Endothelial cell of umbilical vein (primary cell): ENCODE measurements at regions not wholly inside any gene's neighbourhood (a gene's known extent, or its start where the extent isn't known, plus 50 kb on each side); places are given as distances from the start of the nearest gene placed in this dataset.

Source experiments
- BruUV-seq: library from RNA; stranded (reverse); fragments of 400-500 nt; replicated peaks from 2 replicates; lab custom pipeline; 2021; lab: Mats Ljungman, UMichigan
- CTCF ChIA-PET: fragments of 300-600, 350-600 bp; sonication (Branson Sonifier 250); formaldehyde crosslinking; loops from one replicate; lab custom pipeline; 2021; ENCODE audit warnings: antibody characterized with exemption, inconsistent platforms; lab: Charles Lee
- POLR2A ChIA-PET: fragments of 300-600, 350-600 bp; sonication (Branson Sonifier 250); formaldehyde crosslinking; loops from one replicate; lab custom pipeline; 2021; ENCODE audit warnings: antibody characterized with exemption, inconsistent platforms; lab: Charles Lee
- DNase-seq: peaks from one replicate; pipeline ENCODE4 v3.0.0-alpha.2; 2011; ENCODE audit warnings: low read depth, low spot score
- FAIRE-seq: peaks from 2 replicates; lab custom pipeline; 2011; peaks lifted over from hg19 to GRCh38; lab: Jason Lieb, UNC
- H2AFZ ChIP-seq: 2 replicates; pipeline ENCODE4 v1.6.0; 2012; ENCODE audit warnings: low read depth, low read length, control low read depth, inconsistent platforms
- H3K27ac ChIP-seq: 2 replicates; pipeline ENCODE4 v1.5.1; 2011; ENCODE audit warnings: low read depth, mild to moderate bottlenecking, control low read depth, low read length, moderate library complexity; ENCODE audit not compliant: insufficient read depth
- H3K27me3 ChIP-seq, 2 experiments: 2 replicates each; pipeline versions ENCODE4 v1.6.0 to v1.6.1; 2011; ENCODE audit warnings: low read length in 2 of 2, mixed read lengths in 1 of 2; ENCODE audit not compliant: control insufficient read depth in 2 of 2, insufficient read depth in 2 of 2
- H3K36me3 ChIP-seq, 2 experiments: 2 replicates in 1 of 2; 3 replicates in 1 of 2; pipeline ENCODE4 v1.5.1; 2011; ENCODE audit warnings: low read length in 2 of 2, mild to moderate bottlenecking in 1 of 2, moderate library complexity in 1 of 2; ENCODE audit not compliant: control insufficient read depth in 2 of 2, insufficient read depth in 2 of 2; ENCODE audit errors: extremely low read depth in 1 of 2
- H3K4me1 ChIP-seq: 3 replicates; pipeline ENCODE4 v1.5.1; 2011; ENCODE audit warnings: mild to moderate bottlenecking, low read length; ENCODE audit not compliant: control insufficient read depth, insufficient read depth; ENCODE audit errors: extremely low read depth
- H3K4me2 ChIP-seq: 2 replicates; pipeline ENCODE4 v1.6.1; 2011; ENCODE audit warnings: low read length, control low read depth, mixed read lengths; ENCODE audit not compliant: insufficient read depth
- H3K4me3 ChIP-seq, 3 experiments: fragments of 200-600 bp in 1 of 3; sonication (generic), shearing (Covaris generic) in 1 of 3; replicated peaks in 1 of 3; 2 replicates each; pipeline ENCODE4 v1.5.1; 2011 to 2016; ENCODE audit warnings: control low read depth in 3 of 3, low read length in 3 of 3, mild to moderate bottlenecking in 2 of 3, inconsistent platforms in 1 of 3, low read depth in 1 of 3, moderate library complexity in 1 of 3; ENCODE audit not compliant: insufficient read depth in 1 of 3
- H3K79me2 ChIP-seq: 2 replicates; pipeline ENCODE4 v1.6.0; 2012; ENCODE audit warnings: low read length, inconsistent platforms; ENCODE audit not compliant: control insufficient read depth, insufficient read depth
- H3K9ac ChIP-seq: replicated peaks from 2 replicates; pipeline ENCODE3; 2011; ENCODE audit warnings: low read length, control low read depth; ENCODE audit not compliant: insufficient read depth; ENCODE audit errors: extremely low read depth
- H3K9me1 ChIP-seq: replicated peaks from 3 replicates; pipeline ENCODE4 v1.6.0; 2011; ENCODE audit warnings: mild to moderate bottlenecking, low read length; ENCODE audit not compliant: control insufficient read depth, insufficient read depth; ENCODE audit errors: extremely low read depth
- H3K9me3 ChIP-seq: replicated peaks from 2 replicates; pipeline ENCODE4 v1.5.1; 2012; ENCODE audit warnings: low read length, inconsistent platforms; ENCODE audit not compliant: control insufficient read depth, insufficient read depth
- H4K20me1 ChIP-seq: replicated peaks from 2 replicates; pipeline ENCODE3; 2011; ENCODE audit warnings: mild to moderate bottlenecking, low read length; ENCODE audit not compliant: control insufficient read depth, insufficient read depth; ENCODE audit errors: extremely low read depth
- CTCF ChIP-seq, 2 donors: IDR thresholded peaks; 1 replicate in 1 of 2; 2 replicates in 1 of 2; pipeline ENCODE4 v1.5.1; 2011; ENCODE audit warnings: low read length in 2 of 2, mild to moderate bottlenecking in 2 of 2, moderate library complexity in 2 of 2, control low read depth in 1 of 2, inconsistent platforms in 1 of 2, low read depth in 1 of 2; ENCODE audit not compliant: insufficient read depth in 1 of 2; ENCODE audit errors: extremely low read depth in 1 of 2
- EZH2 ChIP-seq: IDR thresholded peaks from 2 replicates; pipeline ENCODE4 v1.6.1; 2012; ENCODE audit warnings: borderline replicate concordance, low read depth, mild to moderate bottlenecking, moderate library complexity, low read length, inconsistent platforms; ENCODE audit not compliant: severe bottlenecking
- FOS ChIP-seq: IDR thresholded peaks from 2 replicates; pipeline ENCODE4 v1.6.1; 2011; ENCODE audit warnings: mild to moderate bottlenecking, low read length, moderate library complexity, borderline replicate concordance; ENCODE audit not compliant: insufficient read depth
- GATA2 ChIP-seq: IDR thresholded peaks from 2 replicates; pipeline ENCODE4 v1.7.0; 2011; ENCODE audit warnings: low read depth, mild to moderate bottlenecking, moderate library complexity, mixed read lengths, low read length; ENCODE audit not compliant: insufficient read length, insufficient read depth
- JUN ChIP-seq: IDR thresholded peaks from 2 replicates; pipeline ENCODE4 v1.6.1; 2011; ENCODE audit warnings: borderline replicate concordance, low read depth; ENCODE audit not compliant: insufficient read length, insufficient read depth
- MAX ChIP-seq: IDR thresholded peaks from 2 replicates; pipeline ENCODE4 v1.6.1; 2011; ENCODE audit not compliant: insufficient read depth, insufficient read length
- MYC ChIP-seq: IDR thresholded peaks from one replicate; pipeline ENCODE4 v1.6.1; 2011; ENCODE audit warnings: mild to moderate bottlenecking, low read depth, low read length
- POLR2A ChIP-seq: IDR thresholded peaks from 2 replicates; pipeline ENCODE4 v1.6.1; 2012; ENCODE audit warnings: low read depth, mild to moderate bottlenecking, control low read depth, low read length
- POLR2AphosphoS5 ChIP-seq: IDR thresholded peaks from 2 replicates; pipeline ENCODE4 v1.6.1; 2012; ENCODE audit warnings: low read depth, mild to moderate bottlenecking, control low read depth, low read length, moderate library complexity; ENCODE audit not compliant: insufficient read depth
- dilution Hi-C: fragments of 300-500 bp; cut with MboI; formaldehyde crosslinking; loops from one replicate; pipeline ENCODE4 v1.15.0; 2019; ENCODE audit warnings: low sequenced_read_pairs; ENCODE audit not compliant: extremely low pct_ligation_motif_present
- intact Hi-C: fragments of 100-400 bp; cut with micrococcal nuclease; formaldehyde crosslinking; loops from one replicate; pipeline ENCODE4 v1.10.0; 2022

- Histone ChIP-seq H3K9ac (no peak overlapping the region), H3K4me1 (no peaks in the 10 kb centered on the region), H2AFZ (no peak overlapping the region), H3K9me1 (no peaks in the 10 kb centered on the region), H3K4me3 (no peak overlapping the region), H3K27ac (no peak overlapping the region), H3K79me2 (no peaks in the 10 kb centered on the region), H4K20me1 (no peaks in the 10 kb centered on the region), H3K36me3 (no peaks in the 10 kb centered on the region), H3K27me3 (no peaks in the 10 kb centered on the region), H3K9me3 (peaks cover 2% of the 10 kb centered on the region), H3K4me2 (no peak overlapping the region)
- FAIRE-seq (no peak), DNase-seq (no peak)
- dilution Hi-C loops (no loop called here), intact Hi-C loops (no loop called here)
- ChIA-PET CTCF (no interaction called here), POLR2A (no interaction called here)
- TF ChIP-seq FOS (no peak), POLR2AphosphoS5 (no peak), JUN (no peak), EZH2 (no peak), GATA2 (no peak), POLR2A (no peak), MYC (no peak), CTCF (IDR thresholded peaks at IDR 0.05; ENCODE audit: extremely low read depth in 1 of 2, insufficient read depth in 1 of 2, low read depth in 1 of 2, low read length in 2 of 2) (no peak), MAX (no peak)
- no TSS peak for BruUV-seq
Observed at GRCh38 chr12:17579205-17580026, 510.6 kb downstream of the RERGL start.
